ENCODE measurements at regions not wholly inside any gene's neighbourhood (a gene's known extent, or its start where the extent isn't known, plus 50 kb on each side); places are given as distances from the start of the nearest gene placed in this dataset.

GRCh38 chr13:103757361-103757760, 691.1 kb upstream of the SLC10A2 start:
- TF ChIP-seq POLR2A (IDR thresholded peaks at IDR 0.05; ENCODE audit: low read depth, low read length) (no peak), POLR2AphosphoS5 (IDR thresholded peaks at IDR 0.05; ENCODE audit: low read depth, low read length) (no peak)

Measured in GM12891 (cell line).